GM12873 (cell line): ENCODE measurements at regions not wholly inside any gene's neighbourhood (a gene's known extent, or its start where the extent isn't known, plus 50 kb on each side); places are given as distances from the start of the nearest gene placed in this dataset.

Experiments used
- TF ChIP-seq, protein P1 (sequence below): IDR thresholded peaks from 2 replicates; pipeline ENCODE4 v1.5.1; 2012; ENCODE audit warnings: low read depth, mild to moderate bottlenecking, moderate library complexity, low read length, control low read depth; ENCODE audit not compliant: insufficient read depth; ENCODE audit errors: missing control alignments

DNA sequence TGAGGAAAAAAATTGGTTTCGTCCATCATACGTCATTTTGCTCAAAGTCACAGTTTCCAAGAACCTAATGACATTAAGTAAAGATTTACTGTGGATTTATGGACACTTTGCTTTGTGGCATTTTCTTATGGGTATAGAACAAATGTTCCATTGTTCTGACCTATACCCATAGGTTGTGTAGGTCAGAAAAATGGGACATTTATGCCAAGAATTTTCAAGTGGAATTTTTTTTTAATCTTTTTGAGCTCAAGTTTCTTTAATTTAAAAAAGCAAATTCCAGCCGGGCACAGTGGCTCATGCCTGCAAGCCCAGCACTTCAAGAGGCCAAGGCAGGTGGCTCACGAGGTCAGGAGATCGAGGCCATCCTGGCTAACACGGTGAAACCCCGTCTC is 187.5 kb upstream of the TPM1 start:
- TF ChIP-seq, protein P1, sequence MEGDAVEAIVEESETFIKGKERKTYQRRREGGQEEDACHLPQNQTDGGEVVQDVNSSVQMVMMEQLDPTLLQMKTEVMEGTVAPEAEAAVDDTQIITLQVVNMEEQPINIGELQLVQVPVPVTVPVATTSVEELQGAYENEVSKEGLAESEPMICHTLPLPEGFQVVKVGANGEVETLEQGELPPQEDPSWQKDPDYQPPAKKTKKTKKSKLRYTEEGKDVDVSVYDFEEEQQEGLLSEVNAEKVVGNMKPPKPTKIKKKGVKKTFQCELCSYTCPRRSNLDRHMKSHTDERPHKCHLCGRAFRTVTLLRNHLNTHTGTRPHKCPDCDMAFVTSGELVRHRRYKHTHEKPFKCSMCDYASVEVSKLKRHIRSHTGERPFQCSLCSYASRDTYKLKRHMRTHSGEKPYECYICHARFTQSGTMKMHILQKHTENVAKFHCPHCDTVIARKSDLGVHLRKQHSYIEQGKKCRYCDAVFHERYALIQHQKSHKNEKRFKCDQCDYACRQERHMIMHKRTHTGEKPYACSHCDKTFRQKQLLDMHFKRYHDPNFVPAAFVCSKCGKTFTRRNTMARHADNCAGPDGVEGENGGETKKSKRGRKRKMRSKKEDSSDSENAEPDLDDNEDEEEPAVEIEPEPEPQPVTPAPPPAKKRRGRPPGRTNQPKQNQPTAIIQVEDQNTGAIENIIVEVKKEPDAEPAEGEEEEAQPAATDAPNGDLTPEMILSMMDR = no peak

DNA sequence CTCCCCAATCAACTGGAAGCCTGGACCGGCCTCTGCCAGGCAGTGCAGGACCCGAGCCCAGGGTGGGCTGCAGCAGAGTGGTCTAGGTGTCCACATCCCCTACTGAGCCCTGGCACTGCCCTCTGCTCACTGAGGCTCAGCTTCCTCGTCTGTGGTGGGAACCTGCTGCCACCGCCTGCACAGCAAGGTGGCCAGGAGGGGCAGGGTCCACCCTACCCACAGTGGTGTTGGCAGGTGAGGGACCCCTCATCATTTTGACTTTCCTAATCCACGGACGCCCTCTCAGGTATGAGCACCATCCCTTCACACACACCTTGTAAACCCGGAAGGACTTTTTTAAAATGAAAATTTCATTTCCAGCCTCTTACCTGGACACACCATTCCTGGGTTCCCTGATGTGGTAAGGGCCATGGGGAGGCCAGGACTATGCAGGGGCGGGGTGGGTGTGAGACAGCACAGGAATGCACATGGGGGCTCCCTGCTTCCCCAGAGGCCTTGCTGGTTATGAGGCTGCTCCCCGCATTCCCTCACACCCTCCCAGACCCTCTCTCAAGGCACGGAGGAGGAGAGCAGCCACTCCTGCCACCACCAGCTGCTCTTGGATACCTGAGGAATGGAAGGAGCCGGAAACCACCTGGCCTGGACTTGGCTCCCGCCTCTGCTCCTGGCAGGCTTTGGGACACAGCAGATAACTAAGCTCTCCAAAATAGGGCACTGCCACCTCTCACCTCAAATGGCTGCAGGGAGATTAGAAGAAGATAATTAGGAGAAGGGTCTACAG is 185.9 kb upstream of the TPM1 start:
- TF ChIP-seq, protein P1 = no peak

DNA sequence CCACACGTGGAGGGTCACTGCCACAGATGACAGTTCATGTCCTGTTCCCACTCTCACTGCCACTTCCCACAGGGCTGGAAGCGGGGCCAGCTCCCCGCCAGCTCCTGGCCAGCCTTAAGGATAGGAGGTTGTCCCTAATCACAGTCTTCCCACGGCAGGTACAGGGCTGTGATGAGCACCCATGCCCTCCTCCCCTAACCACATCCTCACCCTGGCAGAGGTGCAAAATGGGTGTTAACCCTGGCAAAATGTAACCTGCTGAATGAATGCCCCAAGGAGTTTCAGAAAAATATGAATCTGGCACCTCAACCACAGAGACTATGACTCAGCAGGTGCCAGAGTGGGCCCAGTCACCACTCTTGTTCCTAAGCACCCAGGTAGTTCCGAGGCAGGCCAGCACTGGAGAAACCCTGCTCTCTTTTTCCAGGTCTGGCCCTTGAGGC is 185.1 kb upstream of the TPM1 start:
- TF ChIP-seq, protein P1 = no peak

DNA sequence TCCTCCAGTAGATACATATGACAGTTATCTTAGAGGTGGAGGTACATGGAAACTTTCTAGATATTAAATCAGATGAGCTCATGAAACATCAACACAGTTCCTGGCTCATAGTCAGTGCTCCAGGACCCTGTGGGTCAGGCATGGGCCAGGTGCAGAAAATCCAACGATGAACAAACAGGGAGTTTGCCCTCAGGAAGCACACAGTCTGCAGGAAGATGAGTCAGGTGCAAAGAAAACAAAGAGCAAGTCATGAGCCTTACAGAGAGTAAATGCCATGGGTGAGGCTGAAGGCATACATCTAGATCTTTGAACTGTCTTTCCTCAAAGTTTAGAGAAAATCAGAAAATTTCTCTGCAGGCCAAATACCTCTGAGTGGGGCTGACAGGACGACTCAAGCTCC is 184.2 kb upstream of the TPM1 start:
- TF ChIP-seq, protein P1 = no peak

DNA sequence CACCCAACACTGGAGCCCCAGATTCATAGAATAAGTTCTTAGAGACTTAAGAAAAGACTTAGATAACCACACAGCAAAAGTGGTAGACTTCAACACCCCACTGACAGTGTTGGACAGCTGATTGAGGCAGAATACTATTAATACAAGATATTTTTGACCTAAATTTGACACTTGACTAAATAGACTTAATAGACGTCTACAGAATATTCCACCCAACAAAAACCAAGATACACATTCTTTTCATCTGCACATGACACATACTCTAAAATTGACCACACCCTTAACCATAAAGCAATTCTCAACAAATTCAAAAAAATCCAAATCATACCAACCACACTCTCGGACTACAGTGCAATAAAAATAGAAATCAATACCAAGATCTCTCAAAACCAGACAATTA is 179.8 kb upstream of the TPM1 start:
- TF ChIP-seq, protein P1 = no peak

DNA sequence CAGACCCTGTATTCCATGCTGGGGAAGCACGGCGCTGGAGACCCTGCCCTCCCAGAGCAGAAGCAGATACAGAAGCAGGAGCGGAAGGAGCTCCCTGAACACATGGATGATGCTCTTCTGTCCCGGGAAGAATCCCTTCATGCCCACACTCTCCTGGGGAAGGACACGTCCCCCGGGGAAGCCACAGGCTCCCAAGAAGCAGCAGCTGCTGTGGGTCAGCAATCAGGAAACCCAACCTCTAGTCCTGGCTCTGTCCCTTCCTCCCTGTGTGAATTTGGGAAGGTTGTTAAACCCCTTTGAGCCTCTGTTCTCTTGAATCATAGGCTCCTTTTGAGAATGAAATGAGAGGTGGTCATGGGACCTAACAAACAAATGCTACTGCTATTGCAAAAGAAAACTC is 176.2 kb upstream of the TPM1 start:
- TF ChIP-seq, protein P1 = no peak

DNA sequence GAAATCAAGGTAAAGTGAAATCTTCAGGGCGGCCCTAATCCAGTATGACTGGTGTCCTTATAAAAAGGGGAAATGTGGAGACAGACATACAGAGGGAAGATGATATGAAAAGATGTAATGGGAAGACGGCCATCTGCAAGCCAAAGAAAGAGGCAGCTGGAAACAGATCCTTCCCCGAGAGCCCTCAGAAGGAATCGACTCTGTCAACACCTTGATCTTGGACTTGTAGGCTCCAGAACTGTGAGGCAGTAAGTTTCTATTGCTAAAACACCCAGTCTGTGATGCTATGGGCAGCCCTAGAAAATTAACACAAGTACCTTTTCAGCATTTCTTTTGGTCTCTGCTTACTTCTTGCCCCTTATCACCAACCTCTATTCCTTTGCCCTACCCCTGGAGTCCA is 174.7 kb upstream of the TPM1 start:
- TF ChIP-seq, protein P1 = no peak
